GM19467 (cell line): ENCODE measurements at regions not wholly inside any gene's neighbourhood (a gene's known extent, or its start where the extent isn't known, plus 50 kb on each side); places are given as distances from the start of the nearest gene placed in this dataset.

ENCODE experiments used
- ATAC-seq: cut with Tn5 transposase; IDR thresholded peaks from one replicate; pipeline ENCODE4 v1.9.1; 2021; ENCODE audit warnings: mild to moderate bottlenecking, moderate library complexity; ENCODE audit not compliant: unreplicated experiment

GRCh38 chr22:22044153-22044552, 61.6 kb upstream of the TOP3B start:
- ATAC-seq: no peak

GRCh38 chr22:22043296-22044078, 60.9 kb upstream of the TOP3B start:
- ATAC-seq: no peak

GRCh38 chr22:22042599-22043295, 60.2 kb upstream of the TOP3B start:
- no peak for ATAC-seq

- ATAC-seq: no peak
These were observed 59.4 kb upstream of the TOP3B start for GRCh38 chr22:22042009-22042408.

- no peak for ATAC-seq
These were observed 58.3 kb upstream of the TOP3B start for GRCh38 chr22:22040908-22041307.

GRCh38 chr22:22040472-22040871, 57.9 kb upstream of the TOP3B start:
- no peak for ATAC-seq

- no peak for ATAC-seq
These were observed 56.9 kb upstream of the TOP3B start for GRCh38 chr22:22039286-22040074.

GRCh38 chr22:22038178-22038880, 55.7 kb upstream of the TOP3B start:
- no peak for ATAC-seq

GRCh38 chr22:22037740-22038139, 55.2 kb upstream of the TOP3B start:
- ATAC-seq: no peak

GRCh38 chr22:22037229-22037628, 54.6 kb upstream of the TOP3B start:
- no peak for ATAC-seq

- no peak for ATAC-seq
These were observed 54.0 kb upstream of the TOP3B start for GRCh38 chr22:22036588-22036987.

- ATAC-seq: no peak
These were observed 53.3 kb upstream of the TOP3B start for GRCh38 chr22:22035771-22036314.

- ATAC-seq: no peak
These were observed 52.6 kb upstream of the TOP3B start for GRCh38 chr22:22035203-22035602.

GRCh38 chr22:22034469-22035132, 52.0 kb upstream of the TOP3B start:
- no peak for ATAC-seq

- no peak for ATAC-seq
These were observed 51.3 kb upstream of the TOP3B start for GRCh38 chr22:22033803-22034468.

- no peak for ATAC-seq
These were observed 50.6 kb upstream of the TOP3B start for GRCh38 chr22:22032906-22033802.

- no peak for ATAC-seq
These were observed 49.7 kb upstream of the TOP3B start for GRCh38 chr22:22032099-22032905.
